Activated CD4-positive, alpha-beta T cell treated with anti-CD3 and anti-CD28 coated beads for 1 hour (primary cell): ENCODE measurements at regions not wholly inside any gene's neighbourhood (a gene's known extent, or its start where the extent isn't known, plus 50 kb on each side); places are given as distances from the start of the nearest gene placed in this dataset.
"Not testable (repeated sequence)": the region's sequence is repeated elsewhere in the genome, so short reads cannot be mapped to it uniquely, and the experiment has no call there.

ENCODE experiments used
- DNase-seq: peaks from one replicate; pipeline ENCODE4 v3.0.0-alpha.2; 2020

DNA sequence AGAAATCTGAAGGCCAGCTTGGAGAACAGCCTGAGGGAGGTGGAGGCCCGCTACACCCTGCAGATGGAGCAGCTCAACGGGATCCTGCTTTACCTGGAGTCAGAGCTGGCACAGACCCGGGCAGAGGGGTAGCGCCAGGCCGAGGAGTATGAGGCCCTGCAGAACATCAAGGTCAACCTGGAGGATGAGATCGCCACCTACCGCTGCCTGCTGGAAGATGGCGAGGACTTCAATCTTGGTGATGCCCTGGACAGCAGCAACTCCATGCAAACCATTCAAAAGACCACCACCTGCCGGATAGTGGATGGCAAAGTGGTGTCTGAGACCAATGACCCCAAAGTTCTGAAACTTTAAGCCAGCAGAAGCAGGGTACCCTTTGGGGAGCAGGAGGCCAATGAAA is 318.4 kb downstream of the ZFHX3 start:
- DNase-seq = not testable (repeated sequence)

DNA sequence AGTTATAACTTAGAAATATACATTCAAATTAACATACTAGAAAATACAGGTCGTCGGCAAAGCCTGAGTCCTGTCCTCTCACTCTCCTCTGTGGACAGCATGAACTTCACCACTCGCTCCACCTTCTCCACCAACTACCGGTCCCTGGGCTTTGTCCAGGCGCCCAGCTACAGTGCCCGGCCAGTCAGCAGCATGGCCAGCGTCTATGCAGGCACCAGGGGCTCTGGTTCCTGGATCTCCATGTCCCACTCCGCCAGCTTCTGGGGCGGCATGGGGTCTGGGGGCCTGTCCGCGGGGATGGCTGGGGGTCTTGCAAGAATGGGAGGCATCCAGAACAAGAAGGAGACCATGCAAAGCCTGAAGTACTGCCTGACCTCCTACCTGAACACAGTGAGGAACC is 319.4 kb downstream of the ZFHX3 start:
- no peak for DNase-seq

DNA sequence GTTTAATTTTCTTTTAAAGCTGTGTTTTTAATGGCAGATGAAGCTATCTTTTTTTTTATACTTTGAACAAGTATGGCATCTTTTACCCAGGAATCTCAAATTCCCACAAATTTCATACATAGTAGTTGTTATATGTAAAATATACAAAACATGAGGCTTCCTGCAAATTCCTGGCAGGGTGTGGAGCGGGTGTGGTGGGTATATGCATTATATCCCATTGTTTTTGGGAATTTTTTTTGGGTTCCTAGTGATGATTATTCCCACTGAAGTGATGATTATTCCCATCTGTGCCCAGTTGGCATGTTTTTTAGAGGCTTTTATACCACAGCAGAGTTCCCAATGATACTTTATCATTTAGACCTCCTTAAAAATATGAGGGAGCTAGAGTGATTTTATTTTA is 320.4 kb downstream of the ZFHX3 start:
- no peak for DNase-seq

- no peak for DNase-seq
Measured at GRCh38 chr16:72725643-72726042, 322.3 kb downstream of the ZFHX3 start.

GRCh38 chr16:72723781-72724180 is 324.1 kb downstream of the ZFHX3 start:
- no peak for DNase-seq

GRCh38 chr16:72722552-72722951 is 325.4 kb downstream of the ZFHX3 start:
- DNase-seq = no peak

DNA sequence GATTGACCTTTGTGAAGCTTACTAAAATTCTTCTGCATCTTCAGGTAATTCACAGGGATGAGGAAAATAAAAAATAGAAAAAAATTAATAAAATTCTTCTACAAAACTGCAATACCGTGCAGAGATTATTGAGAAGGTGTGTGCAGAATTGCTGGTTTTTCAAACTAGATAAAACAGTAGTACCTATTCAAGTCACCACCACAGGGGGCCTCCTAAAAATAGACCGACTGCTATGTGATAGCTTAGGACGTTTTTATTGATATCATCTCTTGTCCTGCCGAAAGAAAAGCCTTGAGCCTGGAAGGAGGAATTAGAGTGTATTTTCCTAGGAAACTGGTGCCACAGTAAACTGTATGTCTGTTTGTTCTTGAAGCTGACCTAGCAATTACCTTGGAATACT is 325.9 kb downstream of the ZFHX3 start:
- DNase-seq = no peak

DNA sequence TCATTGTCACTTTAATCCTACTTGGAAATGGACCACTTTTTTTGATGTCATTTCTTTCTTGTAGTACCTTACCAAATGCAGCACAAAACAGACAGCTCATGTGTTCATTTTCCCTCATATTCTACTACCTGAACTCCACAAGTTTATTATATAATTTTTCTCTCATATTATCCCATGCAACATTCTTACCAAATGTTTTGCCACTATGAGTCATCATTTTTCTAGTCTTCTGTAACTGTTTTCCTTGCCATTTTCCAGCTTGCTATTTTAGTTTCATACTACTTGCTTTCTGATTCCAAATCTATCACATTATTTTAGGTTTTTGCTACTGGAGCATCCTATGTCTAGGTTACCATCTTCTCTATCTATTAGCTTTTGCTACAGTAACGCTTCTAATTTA is 332.7 kb downstream of the ZFHX3 start:
- no peak for DNase-seq

DNA sequence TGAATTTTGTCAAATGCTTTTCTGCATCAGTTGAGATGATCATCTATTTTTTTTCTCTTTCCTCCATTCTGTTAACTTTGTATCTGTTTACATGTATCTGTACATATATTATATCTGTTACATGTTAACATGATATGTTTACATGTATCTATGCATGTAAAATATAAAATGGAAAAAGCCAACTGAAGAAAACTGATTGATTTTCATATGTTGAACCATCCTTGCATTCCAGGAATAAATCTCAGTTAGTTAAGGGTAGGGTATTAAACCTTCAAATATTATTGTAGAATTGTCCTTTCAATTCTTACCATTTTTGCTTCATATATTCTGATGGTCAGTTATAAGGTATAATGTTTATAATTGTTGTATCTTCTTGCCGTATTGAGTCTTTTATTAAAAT is 336.1 kb downstream of the ZFHX3 start:
- no peak for DNase-seq

DNA sequence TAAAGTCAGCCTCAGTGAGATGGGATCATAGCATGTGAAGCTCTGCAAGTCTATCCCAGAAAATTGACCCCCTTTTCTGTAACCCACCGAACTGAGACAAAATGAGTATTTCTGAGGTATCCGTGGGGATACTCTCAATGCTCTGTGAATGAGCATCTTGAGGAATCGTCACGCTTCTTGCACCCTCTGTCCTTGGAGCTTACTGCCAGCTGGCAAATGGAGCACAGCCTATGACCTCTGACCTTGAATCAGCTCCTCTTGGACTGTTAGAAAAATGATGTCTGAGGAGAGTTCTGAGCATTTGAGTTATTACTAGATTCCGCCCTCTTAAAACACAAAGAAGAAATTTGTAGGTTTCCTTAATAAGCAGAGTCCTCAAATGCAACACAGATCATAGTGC is 342.1 kb downstream of the ZFHX3 start:
- DNase-seq = no peak

DNA sequence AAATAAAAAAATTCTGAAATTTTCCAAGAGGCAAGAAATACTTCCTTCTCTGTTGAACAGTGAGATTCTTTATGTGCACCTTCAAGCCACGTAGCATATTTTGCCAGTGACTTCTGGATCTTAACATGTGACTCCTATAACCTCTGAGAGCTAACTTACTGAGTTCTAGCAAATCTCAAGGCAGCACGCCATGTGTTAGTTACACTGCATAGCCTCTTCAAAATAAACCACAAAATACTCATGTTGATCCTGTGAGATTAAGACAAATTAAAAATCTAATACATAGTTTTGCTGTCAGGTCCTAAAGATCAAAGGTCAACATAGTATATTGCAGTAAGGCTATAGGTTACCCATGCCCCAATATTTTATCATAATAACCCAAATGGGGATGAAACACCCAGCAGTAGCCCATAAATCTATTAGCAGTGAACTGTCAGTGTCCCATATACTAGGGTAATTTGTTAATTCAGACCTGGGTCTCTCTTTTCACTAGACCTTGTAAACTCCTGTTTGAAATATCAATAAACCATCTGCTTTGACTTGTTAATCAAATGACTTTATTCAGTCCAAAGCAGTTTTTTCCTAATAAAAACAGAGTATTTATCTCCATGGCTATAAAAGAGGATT is 343.1 kb downstream of the ZFHX3 start:
- DNase-seq = no peak

DNA sequence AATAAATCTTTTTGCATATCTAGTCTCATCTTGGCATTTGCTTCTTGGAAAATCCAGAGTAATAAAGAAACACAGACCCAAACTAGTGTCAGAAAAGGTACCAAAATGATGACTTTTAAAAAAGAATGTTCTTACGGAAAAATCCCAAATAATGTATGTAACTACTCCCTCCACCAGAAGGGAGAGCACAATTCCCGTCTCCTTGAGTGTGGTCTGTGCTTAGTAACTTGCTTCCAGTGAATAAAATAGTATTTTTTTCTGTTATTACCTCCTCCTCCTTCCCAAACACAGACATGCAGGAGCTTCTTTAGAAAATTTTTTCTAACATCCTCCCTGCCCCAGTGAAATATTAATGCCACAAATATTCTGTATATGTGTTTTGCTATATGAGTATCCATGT is 358.1 kb downstream of the ZFHX3 start:
- no peak for DNase-seq

- no peak for DNase-seq
Measured at GRCh38 chr16:72680732-72681131, 367.2 kb downstream of the ZFHX3 start.

GRCh38 chr16:72679856-72680255 is 368.1 kb downstream of the ZFHX3 start:
- DNase-seq = no peak

GRCh38 chr16:72677662-72678447 is 370.1 kb downstream of the ZFHX3 start:
- DNase-seq = no peak

DNA sequence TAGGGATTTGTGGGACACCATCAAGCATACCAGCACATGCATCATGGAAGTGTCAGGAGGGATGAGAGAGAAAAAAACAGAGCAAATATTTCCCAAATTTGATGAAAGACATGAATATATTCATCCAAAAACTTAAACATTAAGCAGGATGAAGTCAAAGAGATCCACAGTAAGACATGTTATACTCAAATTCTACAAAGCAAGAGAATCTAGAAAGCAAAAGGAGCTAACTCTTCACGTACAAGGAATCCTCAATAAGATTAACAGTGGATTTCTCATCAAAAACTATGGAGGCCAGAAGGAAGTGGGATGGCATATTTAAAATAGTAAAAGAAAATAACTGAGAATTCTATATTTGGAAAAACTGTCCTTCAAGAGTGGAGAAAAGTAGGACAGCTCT is 374.8 kb downstream of the ZFHX3 start:
- no peak for DNase-seq

GRCh38 chr16:72666267-72666666 is 381.7 kb downstream of the ZFHX3 start:
- DNase-seq = no peak

- DNase-seq = no peak
Measured at GRCh38 chr16:72665701-72666100, 382.2 kb downstream of the ZFHX3 start.

- peak; percentile 88 for DNase-seq
Measured at GRCh38 chr16:72664509-72665408, 383.2 kb downstream of the ZFHX3 start.

DNA sequence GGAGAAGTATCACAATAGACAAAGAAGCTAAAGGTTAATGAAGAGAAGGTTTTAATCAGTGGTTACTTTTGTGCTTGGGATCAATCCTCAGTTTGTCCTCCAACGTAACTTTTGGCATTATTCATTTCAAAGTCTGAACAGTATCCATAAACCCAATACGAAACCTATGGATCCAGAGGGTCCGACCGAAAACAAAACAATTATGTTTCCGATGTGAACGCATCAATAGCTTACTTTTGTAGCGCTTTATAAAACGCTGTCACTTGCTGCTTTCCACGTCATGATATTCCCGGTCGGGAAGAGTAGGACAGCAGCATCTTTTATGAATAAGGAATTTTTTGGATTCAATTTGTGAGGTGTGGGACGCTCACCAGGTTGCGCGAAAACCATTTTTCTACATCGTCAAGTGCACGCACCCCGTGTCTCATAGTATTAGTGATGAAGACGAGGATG is 383.8 kb downstream of the ZFHX3 start:
- no peak for DNase-seq

DNA sequence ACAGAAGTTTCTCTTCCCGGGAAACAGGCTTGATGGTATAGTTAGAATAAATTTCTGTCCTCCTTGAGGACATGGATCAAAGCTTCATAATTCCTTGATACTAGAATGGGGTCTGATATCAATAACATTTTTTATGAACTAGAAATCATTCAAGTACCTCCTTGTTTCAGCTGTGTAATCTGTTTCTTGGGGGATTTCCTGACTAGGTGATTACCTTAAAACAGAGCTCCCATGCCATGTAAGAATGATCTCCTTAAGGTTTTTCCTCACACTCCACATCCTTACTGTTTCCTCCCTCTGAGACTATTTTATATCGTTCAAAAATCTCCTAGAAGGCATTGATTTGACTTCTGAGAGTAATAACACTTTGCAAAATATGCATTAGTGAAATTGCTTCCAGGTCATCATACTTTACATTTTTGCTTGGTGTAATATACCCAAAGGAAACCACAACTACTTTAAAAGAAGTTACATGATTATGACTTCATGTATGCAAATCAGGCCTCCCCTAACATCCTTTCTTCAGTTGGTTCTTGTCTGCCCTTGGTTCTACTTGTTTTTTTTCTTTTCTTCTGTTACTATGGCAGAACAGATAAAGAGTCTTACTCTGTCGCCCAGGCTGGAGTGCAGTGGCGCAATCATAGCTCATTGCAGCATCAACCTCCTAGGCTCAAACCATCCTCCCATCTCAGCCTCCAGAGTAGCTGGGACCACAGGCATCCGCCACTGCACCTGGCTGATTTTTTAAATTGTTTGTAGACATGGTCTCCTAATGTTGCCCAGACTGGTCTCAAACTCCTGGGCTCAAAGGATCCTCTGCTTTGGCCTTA is 388.8 kb downstream of the ZFHX3 start:
- DNase-seq = no peak

DNA sequence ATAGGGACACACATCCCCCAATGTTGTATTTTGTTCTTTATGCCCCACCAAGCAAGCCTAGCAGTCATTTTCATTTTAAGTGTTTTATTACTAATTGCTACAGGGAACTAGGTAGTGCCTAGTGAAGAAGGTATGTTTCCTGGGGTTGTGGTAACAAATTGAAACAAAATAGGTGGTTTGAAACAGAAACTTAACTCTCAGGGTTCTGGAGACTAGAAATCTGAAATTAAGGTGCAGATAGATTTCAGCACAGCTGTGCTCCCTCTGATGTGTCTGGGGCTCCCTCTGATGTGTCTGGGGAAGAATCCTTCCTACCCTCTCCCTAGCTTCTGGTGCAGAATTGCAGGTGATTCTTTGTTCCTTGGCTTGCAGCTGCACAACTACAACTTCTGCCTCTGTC is 390.1 kb downstream of the ZFHX3 start:
- no peak for DNase-seq

- no peak for DNase-seq
Measured at GRCh38 chr16:72657164-72657563, 390.8 kb downstream of the ZFHX3 start.
